ENCODE measurements at regions not wholly inside any gene's neighbourhood (a gene's known extent, or its start where the extent isn't known, plus 50 kb on each side); places are given as distances from the start of the nearest gene placed in this dataset.

GRCh38 chr6:141483598-141484061 lies 649.1 kb upstream of the GJE1 start:
- H3K27ac ChIP-seq (ENCODE audit: low read depth, low read length, poor library complexity, severe bottlenecking) = peak overlapping the region; percentile 88
- no peaks in the 10 kb centered on the region for H4K20me1 ChIP-seq (ENCODE audit: insufficient read depth, low read length)
- no peaks in the 10 kb centered on the region; the same call in 1 of the 2 replicates for H3F3A ChIP-seq (ENCODE audit: insufficient read depth, low read length)
- H3K9ac ChIP-seq (ENCODE audit: low read length) = peak overlapping the region; percentile 43
- no peaks in the 10 kb centered on the region for H3K27me3 ChIP-seq (ENCODE audit: insufficient read depth, low read length)
- H3K36me3 ChIP-seq (ENCODE audit: insufficient read depth, low read length) = no peaks in the 10 kb centered on the region; the same call in 1 of the 2 replicates
- H3K9me2 ChIP-seq (ENCODE audit: low read depth, low read length) = no peaks in the 10 kb centered on the region
- peak overlapping the region; percentile 51 for H3K4me3 ChIP-seq (ENCODE audit: low read depth, low read length, poor library complexity, severe bottlenecking)
- no peak overlapping the region for H2AFZ ChIP-seq (ENCODE audit: low read length)
- TF ChIP-seq CTCF (IDR thresholded peaks at IDR 0.05; ENCODE audit: low read length) (no peak), EZH2 (IDR thresholded peaks at IDR 0.05; ENCODE audit: borderline replicate concordance, low read length) (no peak)
- peaks cover 63% of the 10 kb centered on the region for H3K4me1 ChIP-seq (ENCODE audit: insufficient read depth, low read length, severe bottlenecking)
- peak overlapping the region; percentile 85 for H3K4me2 ChIP-seq (ENCODE audit: low read length)
- H3K9me3 ChIP-seq (ENCODE audit: low read length) = peaks cover 4% of the 10 kb centered on the region
- H3K79me2 ChIP-seq (ENCODE audit: insufficient read depth, low read length) = no peaks in the 10 kb centered on the region

- H3K4me1 ChIP-seq (ENCODE audit: insufficient read depth, low read length, severe bottlenecking) = peaks cover 57% of the 10 kb centered on the region
- no peaks in the 10 kb centered on the region for H3K9me2 ChIP-seq (ENCODE audit: low read depth, low read length)
- peak overlapping the region; percentile 88 for H3K27ac ChIP-seq (ENCODE audit: low read depth, low read length, poor library complexity, severe bottlenecking)
- TF ChIP-seq CTCF (IDR thresholded peaks at IDR 0.05; ENCODE audit: low read length) = no peak
- no peak for TF ChIP-seq EZH2 (IDR thresholded peaks at IDR 0.05; ENCODE audit: borderline replicate concordance, low read length)
- H3K4me2 ChIP-seq (ENCODE audit: low read length) = peak overlapping the region; percentile 85
- no peaks in the 10 kb centered on the region for H4K20me1 ChIP-seq (ENCODE audit: insufficient read depth, low read length)
- peak overlapping the region; percentile 51 for H3K4me3 ChIP-seq (ENCODE audit: low read depth, low read length, poor library complexity, severe bottlenecking)
- H2AFZ ChIP-seq (ENCODE audit: low read length) = peak overlapping the region; percentile 92; the same call in 1 of the 2 replicates
- peaks cover 4% of the 10 kb centered on the region for H3K9me3 ChIP-seq (ENCODE audit: low read length)
- no peaks in the 10 kb centered on the region; the same call in 1 of the 2 replicates for H3F3A ChIP-seq (ENCODE audit: insufficient read depth, low read length)
- H3K79me2 ChIP-seq (ENCODE audit: insufficient read depth, low read length) = no peaks in the 10 kb centered on the region
- no peaks in the 10 kb centered on the region for H3K27me3 ChIP-seq (ENCODE audit: insufficient read depth, low read length)
- H3K36me3 ChIP-seq (ENCODE audit: insufficient read depth, low read length) = no peaks in the 10 kb centered on the region; the same call in 1 of the 2 replicates
- H3K9ac ChIP-seq (ENCODE audit: low read length) = peak overlapping the region; percentile 43
Measured at GRCh38 chr6:141482796-141483597, 649.7 kb upstream of the GJE1 start.

- TF ChIP-seq EZH2 (IDR thresholded peaks at IDR 0.05; ENCODE audit: borderline replicate concordance, low read length) = no peak
- TF ChIP-seq CTCF (IDR thresholded peaks at IDR 0.05; ENCODE audit: low read length) = no peak
- H3K27ac ChIP-seq (ENCODE audit: low read depth, low read length, poor library complexity, severe bottlenecking) = no peak overlapping the region
- H3K27me3 ChIP-seq (ENCODE audit: insufficient read depth, low read length) = no peaks in the 10 kb centered on the region
- H2AFZ ChIP-seq (ENCODE audit: low read length) = 0 out of 2 replicates have a peak overlapping the region, but pooled peaks have one; percentile 87
- H3F3A ChIP-seq (ENCODE audit: insufficient read depth, low read length) = no peaks in the 10 kb centered on the region
- peaks cover 9% of the 10 kb centered on the region for H3K4me1 ChIP-seq (ENCODE audit: insufficient read depth, low read length, severe bottlenecking)
- H3K9me2 ChIP-seq (ENCODE audit: low read depth, low read length) = no peaks in the 10 kb centered on the region
- no peak overlapping the region for H3K4me3 ChIP-seq (ENCODE audit: low read depth, low read length, poor library complexity, severe bottlenecking)
- no peaks in the 10 kb centered on the region for H3K79me2 ChIP-seq (ENCODE audit: insufficient read depth, low read length)
- H3K9me3 ChIP-seq (ENCODE audit: low read length) = 0 out of 2 replicates have a peak, but pooled peaks cover 4% of the 10 kb centered on the region
- H3K4me2 ChIP-seq (ENCODE audit: low read length) = no peak overlapping the region
- no peaks in the 10 kb centered on the region; the same call in 1 of the 2 replicates for H3K36me3 ChIP-seq (ENCODE audit: insufficient read depth, low read length)
- H3K9ac ChIP-seq (ENCODE audit: low read length) = no peak overlapping the region
- no peaks in the 10 kb centered on the region for H4K20me1 ChIP-seq (ENCODE audit: insufficient read depth, low read length)
Measured at GRCh38 chr6:141475259-141475658, 657.5 kb upstream of the GJE1 start.
